Body of pancreas (tissue), 4 donors: ENCODE measurements at regions not wholly inside any gene's neighbourhood (a gene's known extent, or its start where the extent isn't known, plus 50 kb on each side); places are given as distances from the start of the nearest gene placed in this dataset.

Experiments used
- CTCF ChIP-seq, 7 experiments: fragments of 450-650 bp in 4 of 7; fragments of 200-600 bp in 3 of 7; sonication (generic) in 3 of 7; IDR thresholded peaks; one replicate each; pipeline ENCODE4 v1.5.1; 2016 to 2019; ENCODE audit warnings: antibody characterized with exemption in 7 of 7
- POLR2A ChIP-seq, 3 donors: fragments of 450-650 bp; IDR thresholded peaks; one replicate each; pipeline ENCODE4 v1.6.1; 2016; ENCODE audit warnings: antibody characterized with exemption in 3 of 3, mild to moderate bottlenecking in 2 of 3

DNA sequence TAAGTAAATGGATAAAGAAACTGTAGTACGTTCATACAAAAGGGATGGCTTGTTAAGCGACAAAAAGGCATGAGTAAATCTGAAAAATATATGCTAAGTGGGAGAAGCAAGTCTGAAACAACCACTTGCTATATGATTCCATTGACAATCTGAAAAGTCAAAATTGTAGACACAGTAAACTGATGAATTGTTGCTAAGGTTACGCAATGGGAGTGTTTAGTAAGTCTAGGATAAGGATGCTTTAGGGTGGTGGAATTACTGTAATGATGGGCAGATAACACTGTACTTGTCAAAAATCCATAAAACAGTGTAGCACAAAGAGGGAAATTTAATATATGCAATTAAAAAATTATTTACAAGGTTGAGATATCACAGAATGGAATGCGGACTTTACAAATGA is 984.9 kb downstream of the FSCB start:
- TF ChIP-seq CTCF (IDR thresholded peaks at IDR 0.05) (no peak), POLR2A (IDR thresholded peaks at IDR 0.05) (no peak)
